Glutamatergic neuron (in vitro differentiated cells): ENCODE measurements at regions not wholly inside any gene's neighbourhood (a gene's known extent, or its start where the extent isn't known, plus 50 kb on each side); places are given as distances from the start of the nearest gene placed in this dataset.

Experiments
- DNase-seq: peaks from one replicate; pipeline ENCODE4 v3.0.0; 2022
- H3K27ac Mint-ChIP-seq: one replicate; pipeline ENCODE4 v1.8.0; 2020; ENCODE audit warnings: mild to moderate bottlenecking, mixed read lengths, inconsistent platforms; ENCODE audit not compliant: unreplicated experiment
- H3K27me3 Mint-ChIP-seq: one replicate; pipeline ENCODE4 v1.8.0; 2020; ENCODE audit warnings: mild to moderate bottlenecking, moderate library complexity, mixed read lengths, inconsistent platforms; ENCODE audit not compliant: unreplicated experiment
- H3K36me3 Mint-ChIP-seq: one replicate; pipeline ENCODE4 v1.8.0; 2020; ENCODE audit warnings: mild to moderate bottlenecking, mixed read lengths, inconsistent platforms; ENCODE audit not compliant: unreplicated experiment
- H3K4me1 Mint-ChIP-seq: one replicate; pipeline ENCODE4 v1.8.0; 2020; ENCODE audit warnings: mild to moderate bottlenecking, low read depth, mixed read lengths, inconsistent platforms; ENCODE audit not compliant: unreplicated experiment
- H3K4me3 Mint-ChIP-seq: one replicate; pipeline ENCODE4 v1.8.0; 2020; ENCODE audit warnings: mild to moderate bottlenecking, mixed read lengths, inconsistent platforms; ENCODE audit not compliant: unreplicated experiment
- H3K9me3 Mint-ChIP-seq: one replicate; pipeline ENCODE4 v1.8.0; 2020; ENCODE audit warnings: mild to moderate bottlenecking, moderate library complexity, mixed read lengths, inconsistent platforms; ENCODE audit not compliant: unreplicated experiment
- CTCF ChIP-seq: fragments of 200-600 bp; sonication (generic); IDR thresholded peaks from one replicate; pipeline ENCODE4 v1.5.0; 2021; ENCODE audit not compliant: partially characterized antibody, unreplicated experiment

GRCh38 chr9:84445737-84446136 is 105.2 kb upstream of the SLC28A3 start:
- Mint-ChIP-seq H3K4me1 (no peaks in the 10 kb centered on the region), H3K9me3 (no peaks in the 10 kb centered on the region), H3K36me3 (no peaks in the 10 kb centered on the region), H3K27ac (no peak overlapping the region), H3K4me3 (no peak overlapping the region), H3K27me3 (no peaks in the 10 kb centered on the region)
- DNase-seq: no peak
- TF ChIP-seq CTCF: no peak

GRCh38 chr9:84447305-84447704 is 106.7 kb upstream of the SLC28A3 start:
- Mint-ChIP-seq H3K9me3 (no peaks in the 10 kb centered on the region), H3K4me1 (no peaks in the 10 kb centered on the region), H3K27me3 (no peaks in the 10 kb centered on the region), H3K4me3 (no peak overlapping the region), H3K36me3 (no peaks in the 10 kb centered on the region), H3K27ac (no peak overlapping the region)
- no peak for DNase-seq
- TF ChIP-seq CTCF: no peak

GRCh38 chr9:84450029-84450428 is 109.5 kb upstream of the SLC28A3 start:
- DNase-seq: no peak
- H3K27ac Mint-ChIP-seq: no peak overlapping the region
- no peak overlapping the region for H3K4me3 Mint-ChIP-seq
- H3K36me3 Mint-ChIP-seq: no peaks in the 10 kb centered on the region
- TF ChIP-seq CTCF: no peak
- H3K4me1 Mint-ChIP-seq: no peaks in the 10 kb centered on the region
- no peaks in the 10 kb centered on the region for H3K9me3 Mint-ChIP-seq
- H3K27me3 Mint-ChIP-seq: no peaks in the 10 kb centered on the region

GRCh38 chr9:84456527-84456926 is 116.0 kb upstream of the SLC28A3 start:
- Mint-ChIP-seq H3K4me1 (no peaks in the 10 kb centered on the region), H3K36me3 (no peaks in the 10 kb centered on the region), H3K27ac (no peak overlapping the region), H3K9me3 (no peaks in the 10 kb centered on the region), H3K27me3 (no peaks in the 10 kb centered on the region), H3K4me3 (no peak overlapping the region)
- no peak for DNase-seq
- TF ChIP-seq CTCF: no peak

- TF ChIP-seq CTCF: no peak
- H3K36me3 Mint-ChIP-seq: no peaks in the 10 kb centered on the region
- H3K27me3 Mint-ChIP-seq: no peaks in the 10 kb centered on the region
- H3K4me1 Mint-ChIP-seq: no peaks in the 10 kb centered on the region
- DNase-seq: no peak
- no peak overlapping the region for H3K27ac Mint-ChIP-seq
- peaks cover 1% of the 10 kb centered on the region for H3K9me3 Mint-ChIP-seq
- no peak overlapping the region for H3K4me3 Mint-ChIP-seq
Measured at GRCh38 chr9:84460695-84461094, 120.1 kb upstream of the SLC28A3 start.
